OCI-LY7 (cell line): ENCODE measurements at regions not wholly inside any gene's neighbourhood (a gene's known extent, or its start where the extent isn't known, plus 50 kb on each side); places are given as distances from the start of the nearest gene placed in this dataset.

Experiments used
- CTCF ChIP-seq: fragments of 200-600 bp; sonication (generic); conservative IDR thresholded peaks from 2 replicates; pipeline ENCODE4 v1.5.1; 2014; ENCODE audit warnings: mild to moderate bottlenecking, antibody characterized with exemption, low read length, moderate library complexity, mixed read lengths
- EZH2phosphoT487 ChIP-seq: fragments of 200-600 bp; sonication (generic); IDR thresholded peaks from 2 replicates; pipeline ENCODE4 v1.6.1; 2018; ENCODE audit warnings: low read depth, borderline replicate concordance, mild to moderate bottlenecking, mixed run types, antibody characterized with exemption, low read length, moderate library complexity, mixed read lengths

GRCh38 chr7:91661727-91662126 lies 218.8 kb downstream of the MTERF1 start:
- TF ChIP-seq EZH2phosphoT487 = no peak
- TF ChIP-seq CTCF = no peak
